H1 (cell line): ENCODE measurements at regions not wholly inside any gene's neighbourhood (a gene's known extent, or its start where the extent isn't known, plus 50 kb on each side); places are given as distances from the start of the nearest gene placed in this dataset.

ENCODE experiments used
- CTCF ChIP-seq, 3 experiments: IDR thresholded peaks; 1 replicate in 2 of 3; 2 replicates in 1 of 3; pipeline versions ENCODE4 v1.5.1 to v1.6.1; 2011; ENCODE audit warnings: low read length in 3 of 3, mild to moderate bottlenecking in 3 of 3, inconsistent platforms in 2 of 3, low read depth in 1 of 3, moderate library complexity in 1 of 3; ENCODE audit not compliant: insufficient read depth in 1 of 3; ENCODE audit errors: control extremely low read depth in 1 of 3
- POLR2A ChIP-seq, 2 experiments: IDR thresholded peaks; 1 replicate in 1 of 2; 2 replicates in 1 of 2; pipeline ENCODE4 v1.6.1; 2011; ENCODE audit warnings: low read depth in 2 of 2, low read length in 2 of 2, mild to moderate bottlenecking in 2 of 2; ENCODE audit errors: control extremely low read depth in 1 of 2
- POLR2AphosphoS5 ChIP-seq: IDR thresholded peaks from 2 replicates; pipeline ENCODE4 v1.6.1; 2011; ENCODE audit warnings: low read depth, low read length
- SP2 ChIP-seq: IDR thresholded peaks from 2 replicates; pipeline ENCODE4 v1.6.1; 2012; ENCODE audit warnings: mild to moderate bottlenecking, low read length, inconsistent platforms

GRCh38 chr4:58216461-58216860 is 1106.3 kb upstream of the IGFBP7 start:
- TF ChIP-seq CTCF (IDR thresholded peaks at IDR 0.05; ENCODE audit: control extremely low read depth in 1 of 3, insufficient read depth in 1 of 3, low read depth in 1 of 3, low read length in 3 of 3) (no peak), SP2 (no peak), POLR2AphosphoS5 (no peak), POLR2A (IDR thresholded peaks at IDR 0.05; ENCODE audit: control extremely low read depth in 1 of 2, low read depth in 2 of 2, low read length in 2 of 2) (no peak)
